HFFc6 (cell line): ENCODE measurements at regions not wholly inside any gene's neighbourhood (a gene's known extent, or its start where the extent isn't known, plus 50 kb on each side); places are given as distances from the start of the nearest gene placed in this dataset.

Experiments used
- DNase-seq: peaks from one replicate; pipeline ENCODE4 v3.0.0-alpha.2; 2018
- H3K27ac Mint-ChIP-seq: 2 replicates; pipeline ENCODE4 v1.8.0; 2020; ENCODE audit warnings: mild to moderate bottlenecking, mixed read lengths
- H3K27me3 Mint-ChIP-seq: 2 replicates; pipeline ENCODE4 v1.8.0; 2021; ENCODE audit warnings: mild to moderate bottlenecking, moderate library complexity, mixed read lengths; ENCODE audit not compliant: insufficient read depth
- H3K36me3 Mint-ChIP-seq: 2 replicates; pipeline ENCODE4 v1.8.0; 2021; ENCODE audit warnings: low read depth, mixed read lengths
- H3K4me1 Mint-ChIP-seq: 2 replicates; pipeline ENCODE4 v1.8.0; 2020; ENCODE audit warnings: low read depth, mixed read lengths
- H3K4me3 Mint-ChIP-seq: 2 replicates; pipeline ENCODE4 v1.8.0; 2020; ENCODE audit warnings: mild to moderate bottlenecking, moderate library complexity, mixed read lengths
- H3K9me3 Mint-ChIP-seq: 2 replicates; pipeline ENCODE4 v1.8.0; 2020; ENCODE audit warnings: mild to moderate bottlenecking, mixed read lengths
- CTCF ChIP-seq: fragments of 200-600 bp; sonication (generic); IDR thresholded peaks from 2 replicates; pipeline ENCODE4 v1.5.0; 2021; ENCODE audit warnings: antibody characterized with exemption, mild to moderate bottlenecking

- Mint-ChIP-seq H3K27ac (no peak overlapping the region), H3K9me3 (no peaks in the 10 kb centered on the region), H3K36me3 (no peaks in the 10 kb centered on the region), H3K27me3 (no peaks in the 10 kb centered on the region; the same call in 1 of the 2 replicates), H3K4me1 (peaks cover 27% of the 10 kb centered on the region), H3K4me3 (no peak overlapping the region)
- TF ChIP-seq CTCF: no peak
- no peak for DNase-seq
Observed at GRCh38 chr9:17009071-17009470, 125.8 kb upstream of the CNTLN start.

- peak overlapping the region; percentile 89 for H3K27ac Mint-ChIP-seq
- H3K9me3 Mint-ChIP-seq: no peaks in the 10 kb centered on the region
- peak overlapping the region; percentile 83 for H3K4me3 Mint-ChIP-seq
- peaks cover 35% of the 10 kb centered on the region for H3K4me1 Mint-ChIP-seq
- peak; percentile 77 for DNase-seq
- no peaks in the 10 kb centered on the region for H3K27me3 Mint-ChIP-seq
- no peak for TF ChIP-seq CTCF
- H3K36me3 Mint-ChIP-seq: no peaks in the 10 kb centered on the region
Observed at GRCh38 chr9:17005056-17005823, 129.6 kb upstream of the CNTLN start.

GRCh38 chr9:17004500-17004899 lies 130.3 kb upstream of the CNTLN start:
- H3K27ac Mint-ChIP-seq: peak overlapping the region; percentile 89
- peak overlapping the region; percentile 83 for H3K4me3 Mint-ChIP-seq
- peaks cover 35% of the 10 kb centered on the region for H3K4me1 Mint-ChIP-seq
- H3K9me3 Mint-ChIP-seq: no peaks in the 10 kb centered on the region
- no peak for TF ChIP-seq CTCF
- peak; percentile 53 for DNase-seq
- H3K27me3 Mint-ChIP-seq: no peaks in the 10 kb centered on the region
- H3K36me3 Mint-ChIP-seq: no peaks in the 10 kb centered on the region

- Mint-ChIP-seq H3K36me3 (no peaks in the 10 kb centered on the region), H3K27me3 (no peaks in the 10 kb centered on the region), H3K4me3 (no peak overlapping the region), H3K4me1 (peaks cover 35% of the 10 kb centered on the region), H3K27ac (peak overlapping the region; percentile 89; the same call in 1 of the 2 replicates), H3K9me3 (no peaks in the 10 kb centered on the region)
- TF ChIP-seq CTCF: no peak
- peak; percentile 58 for DNase-seq
Observed at GRCh38 chr9:17003576-17004240, 131.1 kb upstream of the CNTLN start.

- Mint-ChIP-seq H3K4me3 (no peak overlapping the region), H3K9me3 (peaks cover 38% of the 10 kb centered on the region), H3K36me3 (peaks cover 22% of the 10 kb centered on the region), H3K27me3 (no peaks in the 10 kb centered on the region), H3K4me1 (peaks cover 5% of the 10 kb centered on the region), H3K27ac (no peak overlapping the region)
- no peak for DNase-seq
- TF ChIP-seq CTCF: no peak
Observed at GRCh38 chr9:16996901-16997491, 126.5 kb upstream of the BNC2 start.
